Vagina (tissue), 2 donors: ENCODE measurements at regions not wholly inside any gene's neighbourhood (a gene's known extent, or its start where the extent isn't known, plus 50 kb on each side); places are given as distances from the start of the nearest gene placed in this dataset.

ENCODE experiments used
- CTCF ChIP-seq, 3 experiments: fragments of 450-650 bp in 2 of 3; fragments of 200-600 bp in 1 of 3; sonication (generic) in 1 of 3; IDR thresholded peaks; one replicate each; pipeline ENCODE4 v1.5.1; 2017 to 2019; ENCODE audit warnings: antibody characterized with exemption in 3 of 3, mild to moderate bottlenecking in 2 of 3, moderate library complexity in 2 of 3
- POLR2A ChIP-seq, 2 donors: fragments of 450-650 bp; IDR thresholded peaks; one replicate each; pipeline ENCODE4 v1.6.1; 2017; ENCODE audit warnings: antibody characterized with exemption in 2 of 2, mild to moderate bottlenecking in 2 of 2, moderate library complexity in 2 of 2
- POLR2AphosphoS5 ChIP-seq, 2 donors: sonication (generic); formaldehyde crosslinking; IDR thresholded peaks; one replicate each; pipeline ENCODE4 v1.9.0; 2017; ENCODE audit warnings: antibody characterized with exemption in 2 of 2, mild to moderate bottlenecking in 2 of 2, low read depth in 1 of 2; ENCODE audit not compliant: insufficient read depth in 1 of 2

DNA sequence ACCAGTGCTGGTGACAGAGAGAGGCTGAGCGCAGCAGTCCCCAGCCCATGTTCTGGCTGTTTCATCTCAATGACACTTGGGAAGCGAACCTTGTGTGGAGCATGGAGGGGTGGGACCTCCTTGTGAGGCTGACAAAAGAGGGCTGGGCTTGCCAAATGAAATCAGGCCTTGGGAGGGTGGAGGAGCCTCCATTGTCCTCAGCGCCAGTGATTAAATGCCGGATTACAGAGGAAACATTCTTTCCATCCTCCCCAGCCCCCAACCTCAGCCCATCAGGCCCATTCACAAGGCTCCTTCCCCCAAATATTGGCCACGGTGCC lies 63.3 kb upstream of the PAXBP1 start:
- TF ChIP-seq CTCF (IDR thresholded peaks at IDR 0.05) = no peak
- no peak for TF ChIP-seq POLR2A (IDR thresholded peaks at IDR 0.05)
- no peak for TF ChIP-seq POLR2AphosphoS5 (IDR thresholded peaks at IDR 0.05; ENCODE audit: insufficient read depth in 1 of 2, low read depth in 1 of 2)
